Astrocyte of the cerebellum (primary cell): ENCODE measurements at regions not wholly inside any gene's neighbourhood (a gene's known extent, or its start where the extent isn't known, plus 50 kb on each side); places are given as distances from the start of the nearest gene placed in this dataset.
A peak's percentile ranks its signal among the peaks of the same experiment; 100 is the strongest.

Experiments used
- DNase-seq: peaks from one replicate; pipeline ENCODE4 v3.0.0-alpha.2; 2011; ENCODE audit warnings: low read depth
- H3K4me3 ChIP-seq: 2 replicates; pipeline ENCODE4 v1.5.1; 2011; ENCODE audit warnings: mild to moderate bottlenecking, low read depth, low read length, moderate library complexity
- in situ Hi-C: cut with HindIII; loops from 2 replicates; pipeline ENCODE4 v1.10.0; 2017; ENCODE audit warnings: low sequenced_read_pairs
- TF ChIP-seq, protein P1 (sequence below): IDR thresholded peaks from 2 replicates; pipeline ENCODE4 v1.5.1; 2012; ENCODE audit warnings: low read length, low read depth, moderate library complexity, mild to moderate bottlenecking; ENCODE audit errors: missing control alignments

- in situ Hi-C loops, result no loop called here
- no peak overlapping the region for H3K4me3 ChIP-seq
- DNase-seq, result no peak
- TF ChIP-seq, protein P1, sequence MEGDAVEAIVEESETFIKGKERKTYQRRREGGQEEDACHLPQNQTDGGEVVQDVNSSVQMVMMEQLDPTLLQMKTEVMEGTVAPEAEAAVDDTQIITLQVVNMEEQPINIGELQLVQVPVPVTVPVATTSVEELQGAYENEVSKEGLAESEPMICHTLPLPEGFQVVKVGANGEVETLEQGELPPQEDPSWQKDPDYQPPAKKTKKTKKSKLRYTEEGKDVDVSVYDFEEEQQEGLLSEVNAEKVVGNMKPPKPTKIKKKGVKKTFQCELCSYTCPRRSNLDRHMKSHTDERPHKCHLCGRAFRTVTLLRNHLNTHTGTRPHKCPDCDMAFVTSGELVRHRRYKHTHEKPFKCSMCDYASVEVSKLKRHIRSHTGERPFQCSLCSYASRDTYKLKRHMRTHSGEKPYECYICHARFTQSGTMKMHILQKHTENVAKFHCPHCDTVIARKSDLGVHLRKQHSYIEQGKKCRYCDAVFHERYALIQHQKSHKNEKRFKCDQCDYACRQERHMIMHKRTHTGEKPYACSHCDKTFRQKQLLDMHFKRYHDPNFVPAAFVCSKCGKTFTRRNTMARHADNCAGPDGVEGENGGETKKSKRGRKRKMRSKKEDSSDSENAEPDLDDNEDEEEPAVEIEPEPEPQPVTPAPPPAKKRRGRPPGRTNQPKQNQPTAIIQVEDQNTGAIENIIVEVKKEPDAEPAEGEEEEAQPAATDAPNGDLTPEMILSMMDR, result no peak
Measured at GRCh38 chr15:62492900-62493299, 327.8 kb upstream of the C2CD4B start.

DNA sequence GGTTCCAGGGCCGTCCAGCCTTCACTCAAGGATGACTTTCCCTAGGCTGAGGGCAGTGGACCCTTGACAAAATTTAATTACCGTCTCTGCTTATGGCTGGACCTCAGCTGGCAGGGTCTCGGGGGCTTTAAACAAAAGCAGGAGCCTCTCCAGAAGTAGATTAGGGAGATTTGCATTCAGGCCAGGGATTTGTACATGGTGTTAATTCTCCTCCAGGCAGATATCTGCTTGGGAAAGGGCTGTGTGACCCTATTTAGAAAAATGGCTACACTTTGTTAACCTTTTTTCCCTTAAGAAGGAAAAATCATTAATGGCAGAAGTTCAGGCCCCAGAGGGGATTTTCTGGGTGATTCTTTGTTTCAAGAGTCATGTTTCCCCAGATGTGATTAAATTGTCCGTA, 329.1 kb upstream of the C2CD4B start:
- TF ChIP-seq, protein P1, result no peak
- no peak overlapping the region for H3K4me3 ChIP-seq
- no peak for DNase-seq
- in situ Hi-C loops, result no loop called here

DNA sequence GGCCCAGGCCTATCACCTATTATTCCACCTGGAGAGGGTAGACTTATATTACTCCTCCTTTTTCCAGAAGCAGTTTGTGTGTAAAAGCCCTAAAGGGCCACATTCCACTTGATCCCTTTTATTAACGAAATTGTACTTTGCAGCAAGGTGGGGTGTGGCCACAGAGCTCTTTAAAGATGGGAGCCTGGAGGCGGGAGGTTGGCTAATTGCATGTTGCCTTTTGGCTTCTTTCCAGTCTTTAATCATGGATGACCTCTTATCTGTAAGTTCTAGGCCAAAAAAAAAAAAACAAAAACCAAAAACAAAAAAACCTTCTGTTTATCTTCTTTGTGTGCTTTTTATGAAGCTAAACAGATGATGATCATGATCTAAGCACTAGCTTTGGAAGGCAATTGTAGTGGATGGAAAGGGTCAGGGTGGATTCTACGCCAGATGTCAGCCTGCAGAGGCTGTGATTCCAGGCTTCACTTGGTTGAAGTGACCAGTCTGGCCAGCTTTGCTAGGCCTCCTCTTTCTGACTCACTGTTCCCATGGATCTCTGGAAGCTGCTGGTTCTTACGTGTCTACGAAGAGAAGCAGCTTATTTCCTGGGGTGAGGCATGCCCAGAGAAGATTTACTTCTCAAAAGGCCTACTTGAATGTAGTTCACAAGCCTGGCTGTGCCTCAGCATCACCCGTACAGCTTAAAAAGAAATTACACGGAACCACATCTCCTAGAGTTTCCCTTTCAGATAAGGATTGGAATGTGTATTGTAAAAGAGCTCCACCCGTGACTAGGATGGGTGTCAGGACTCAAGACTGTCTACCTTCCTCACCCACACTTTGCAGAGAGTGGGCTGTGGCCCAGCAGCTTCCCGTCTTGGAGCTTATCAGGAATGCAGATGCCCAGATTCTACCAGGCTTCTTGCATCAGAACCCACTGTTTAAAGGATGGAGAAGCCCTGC, 330.9 kb upstream of the C2CD4B start:
- in situ Hi-C loops, result no loop called here
- TF ChIP-seq, protein P1, result no peak
- DNase-seq, result peak; percentile 42
- H3K4me3 ChIP-seq, result no peak overlapping the region

DNA sequence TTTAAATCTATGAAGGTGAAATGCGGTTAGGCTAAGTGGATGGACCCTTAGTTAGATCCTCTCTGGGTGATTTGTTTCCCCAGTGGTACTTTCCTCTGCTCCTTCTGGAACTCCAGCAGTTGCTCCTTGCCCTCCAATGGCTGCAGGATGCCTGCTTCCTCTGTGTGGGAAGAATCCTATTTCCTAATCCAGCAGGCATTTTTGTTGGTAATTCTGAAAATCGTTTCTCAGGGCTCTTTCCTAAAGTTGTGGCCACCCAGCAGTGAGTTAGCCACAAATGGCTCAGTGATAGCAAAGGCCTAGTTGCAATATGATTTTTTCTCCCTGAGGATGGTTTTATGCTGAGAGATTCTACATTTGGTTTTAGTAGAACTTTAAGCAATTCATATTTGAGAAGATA, 332.3 kb upstream of the C2CD4B start:
- in situ Hi-C loops, result no loop called here
- TF ChIP-seq, protein P1, result no peak

GRCh38 chr15:62498278-62498677, 333.2 kb upstream of the C2CD4B start:
- TF ChIP-seq, protein P1, result no peak
- in situ Hi-C loops, result no loop called here
- H3K4me3 ChIP-seq, result no peak overlapping the region
- no peak for DNase-seq

More for the DNA sequence above, 332.3 kb upstream of the C2CD4B start:
- no peak overlapping the region for H3K4me3 ChIP-seq
- no peak for DNase-seq

GRCh38 chr15:62498712-62499111, 333.6 kb upstream of the C2CD4B start:
- TF ChIP-seq, protein P1, result no peak
- no peak for DNase-seq
- no peak overlapping the region for H3K4me3 ChIP-seq
- in situ Hi-C loops, result no loop called here
